Fibroblast of lung (primary cell): ENCODE measurements at regions not wholly inside any gene's neighbourhood (a gene's known extent, or its start where the extent isn't known, plus 50 kb on each side); places are given as distances from the start of the nearest gene placed in this dataset.

Experiments
- EZH2 ChIP-seq: IDR thresholded peaks from 2 replicates; pipeline ENCODE4 v1.5.1; 2012; ENCODE audit warnings: low read length, control low read depth, mild to moderate bottlenecking; ENCODE audit errors: missing control alignments
- TF ChIP-seq, protein P1 (sequence below), 2 donors: IDR thresholded peaks in 1 of 2; conservative IDR thresholded peaks in 1 of 2; 1 replicate in 1 of 2; 2 replicates in 1 of 2; pipeline ENCODE4 v1.5.1; 2011 to 2012; ENCODE audit warnings: low read length in 2 of 2, control low read depth in 1 of 2, inconsistent platforms in 1 of 2, low read depth in 1 of 2, mild to moderate bottlenecking in 1 of 2

DNA sequence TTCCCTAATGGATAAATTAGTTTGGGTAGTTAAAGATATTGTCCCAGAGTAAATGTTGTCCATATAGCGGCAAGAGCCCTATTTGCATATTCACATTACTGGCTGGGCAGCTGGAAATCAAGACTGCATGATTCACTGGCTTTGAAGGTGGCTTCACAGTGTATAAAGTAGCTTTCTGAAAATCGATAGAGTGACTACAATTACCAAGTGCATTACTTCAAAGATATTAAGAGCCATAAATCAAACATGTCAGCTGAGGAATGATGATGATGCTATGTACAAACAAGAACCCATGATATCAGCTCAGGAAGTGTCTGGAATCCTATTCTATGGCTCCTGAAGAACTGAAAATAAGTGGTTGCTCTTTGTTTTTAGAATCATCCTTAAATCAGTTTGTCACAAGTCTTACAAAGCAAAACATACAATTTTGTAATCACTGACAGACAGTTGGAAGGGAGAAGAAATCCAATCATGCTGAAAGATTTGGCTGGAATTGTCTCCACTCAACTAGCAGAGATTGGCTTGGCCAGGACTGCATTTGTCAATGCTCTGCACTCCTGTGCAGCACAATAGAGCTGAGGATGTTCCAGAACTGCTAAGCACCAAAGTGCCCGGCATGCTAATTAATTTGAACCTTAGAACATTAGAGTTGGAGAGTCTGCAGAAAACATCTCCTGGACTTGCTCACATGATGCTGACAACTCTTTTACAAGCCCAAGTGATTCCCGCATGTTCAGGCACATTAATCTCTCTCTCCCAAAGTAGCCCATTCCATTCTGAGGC lies 77.9 kb upstream of the B3GAT2 start:
- TF ChIP-seq, protein P1, sequence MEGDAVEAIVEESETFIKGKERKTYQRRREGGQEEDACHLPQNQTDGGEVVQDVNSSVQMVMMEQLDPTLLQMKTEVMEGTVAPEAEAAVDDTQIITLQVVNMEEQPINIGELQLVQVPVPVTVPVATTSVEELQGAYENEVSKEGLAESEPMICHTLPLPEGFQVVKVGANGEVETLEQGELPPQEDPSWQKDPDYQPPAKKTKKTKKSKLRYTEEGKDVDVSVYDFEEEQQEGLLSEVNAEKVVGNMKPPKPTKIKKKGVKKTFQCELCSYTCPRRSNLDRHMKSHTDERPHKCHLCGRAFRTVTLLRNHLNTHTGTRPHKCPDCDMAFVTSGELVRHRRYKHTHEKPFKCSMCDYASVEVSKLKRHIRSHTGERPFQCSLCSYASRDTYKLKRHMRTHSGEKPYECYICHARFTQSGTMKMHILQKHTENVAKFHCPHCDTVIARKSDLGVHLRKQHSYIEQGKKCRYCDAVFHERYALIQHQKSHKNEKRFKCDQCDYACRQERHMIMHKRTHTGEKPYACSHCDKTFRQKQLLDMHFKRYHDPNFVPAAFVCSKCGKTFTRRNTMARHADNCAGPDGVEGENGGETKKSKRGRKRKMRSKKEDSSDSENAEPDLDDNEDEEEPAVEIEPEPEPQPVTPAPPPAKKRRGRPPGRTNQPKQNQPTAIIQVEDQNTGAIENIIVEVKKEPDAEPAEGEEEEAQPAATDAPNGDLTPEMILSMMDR (conservative IDR thresholded peaks at IDR 0.05 in 1 of 2, IDR thresholded peaks at IDR 0.05 in 1 of 2; ENCODE audit: low read depth in 1 of 2, low read length in 2 of 2), result no peak
- no peak for TF ChIP-seq EZH2
